GM10248 (cell line): ENCODE measurements at regions not wholly inside any gene's neighbourhood (a gene's known extent, or its start where the extent isn't known, plus 50 kb on each side); places are given as distances from the start of the nearest gene placed in this dataset.
"Not testable (repeated sequence)": the region's sequence is repeated elsewhere in the genome, so short reads cannot be mapped to it uniquely, and the experiment has no call there.

Experiments
- CTCF ChIA-PET: fragments of 300-600 bp; sonication (Branson Sonifier 250); formaldehyde crosslinking; extraction: SDS; loops from one replicate; lab custom pipeline; 2021; ENCODE audit warnings: antibody characterized with exemption; lab: Yijun Ruan, JAX
- POLR2A ChIA-PET: fragments of 350-650 bp; sonication (Branson Sonifier 250); formaldehyde crosslinking; extraction: SDS; loops from one replicate; lab custom pipeline; 2020; ENCODE audit warnings: antibody characterized with exemption; lab: Yijun Ruan, JAX
- DNase-seq: peaks from one replicate; pipeline ENCODE4 v3.0.0; 2012; ENCODE audit errors: extremely low spot score
- TF ChIP-seq, protein P1 (sequence below): IDR thresholded peaks from 2 replicates; pipeline ENCODE4 v1.5.1; 2012; ENCODE audit warnings: mild to moderate bottlenecking, low read depth; ENCODE audit errors: extremely low read depth, missing control alignments, control extremely low read depth

DNA sequence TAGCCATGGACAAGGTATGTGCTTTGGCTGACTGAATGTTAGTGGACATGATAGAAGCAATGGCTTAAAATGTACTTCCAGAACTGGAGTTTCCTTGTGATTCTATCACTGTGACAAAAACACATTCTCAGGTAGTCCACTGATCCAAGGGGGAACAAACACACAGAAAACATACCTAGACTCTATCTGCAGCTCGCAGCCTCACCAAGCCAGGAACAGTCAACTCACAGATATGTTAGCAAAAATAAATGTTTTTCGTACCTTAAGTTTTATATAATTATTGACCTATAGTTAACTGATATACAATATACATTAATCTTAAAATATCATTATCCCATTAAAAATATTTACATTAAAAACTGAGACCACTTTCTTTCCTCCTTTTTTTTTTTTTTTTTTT, 143.1 kb upstream of the C1QTNF3 start:
- DNase-seq, POLR2A ChIA-PET: not testable (repeated sequence)
- CTCF ChIA-PET, result interaction anchor here (1.1 kb wide), 1 partner anchor 288 kb away, joined by 3 read pairs; no protein-coding TSS in a partner anchor

GRCh38 chr5:34186865-34187264, 143.9 kb upstream of the C1QTNF3 start:
- POLR2A ChIA-PET, DNase-seq, CTCF ChIA-PET: not testable (repeated sequence)

DNA sequence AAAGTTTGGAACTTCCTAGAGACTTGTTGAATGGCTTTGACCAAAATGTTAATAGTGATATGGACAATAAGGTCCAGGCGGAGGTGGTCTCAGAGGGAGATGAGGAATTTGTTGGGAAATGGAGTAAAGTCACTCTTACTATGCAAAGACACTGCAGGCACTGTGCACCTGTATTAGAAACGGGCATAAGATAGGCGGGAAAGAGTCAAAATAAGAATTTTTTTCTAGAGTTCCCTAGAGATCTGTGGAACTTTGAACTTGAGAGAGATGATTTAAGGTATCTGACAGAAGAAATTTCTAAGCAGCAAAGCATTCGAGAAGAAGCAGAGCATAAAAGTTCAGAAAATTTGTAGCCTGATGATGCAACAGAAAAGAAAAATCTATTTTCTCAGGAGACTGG, 144.4 kb upstream of the C1QTNF3 start:
- DNase-seq, CTCF ChIA-PET, POLR2A ChIA-PET: not testable (repeated sequence)

GRCh38 chr5:34188001-34188822, 145.2 kb upstream of the C1QTNF3 start:
- CTCF ChIA-PET, POLR2A ChIA-PET, DNase-seq: not testable (repeated sequence)
- TF ChIP-seq, protein P1, sequence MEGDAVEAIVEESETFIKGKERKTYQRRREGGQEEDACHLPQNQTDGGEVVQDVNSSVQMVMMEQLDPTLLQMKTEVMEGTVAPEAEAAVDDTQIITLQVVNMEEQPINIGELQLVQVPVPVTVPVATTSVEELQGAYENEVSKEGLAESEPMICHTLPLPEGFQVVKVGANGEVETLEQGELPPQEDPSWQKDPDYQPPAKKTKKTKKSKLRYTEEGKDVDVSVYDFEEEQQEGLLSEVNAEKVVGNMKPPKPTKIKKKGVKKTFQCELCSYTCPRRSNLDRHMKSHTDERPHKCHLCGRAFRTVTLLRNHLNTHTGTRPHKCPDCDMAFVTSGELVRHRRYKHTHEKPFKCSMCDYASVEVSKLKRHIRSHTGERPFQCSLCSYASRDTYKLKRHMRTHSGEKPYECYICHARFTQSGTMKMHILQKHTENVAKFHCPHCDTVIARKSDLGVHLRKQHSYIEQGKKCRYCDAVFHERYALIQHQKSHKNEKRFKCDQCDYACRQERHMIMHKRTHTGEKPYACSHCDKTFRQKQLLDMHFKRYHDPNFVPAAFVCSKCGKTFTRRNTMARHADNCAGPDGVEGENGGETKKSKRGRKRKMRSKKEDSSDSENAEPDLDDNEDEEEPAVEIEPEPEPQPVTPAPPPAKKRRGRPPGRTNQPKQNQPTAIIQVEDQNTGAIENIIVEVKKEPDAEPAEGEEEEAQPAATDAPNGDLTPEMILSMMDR, result peak; percentile 71

DNA sequence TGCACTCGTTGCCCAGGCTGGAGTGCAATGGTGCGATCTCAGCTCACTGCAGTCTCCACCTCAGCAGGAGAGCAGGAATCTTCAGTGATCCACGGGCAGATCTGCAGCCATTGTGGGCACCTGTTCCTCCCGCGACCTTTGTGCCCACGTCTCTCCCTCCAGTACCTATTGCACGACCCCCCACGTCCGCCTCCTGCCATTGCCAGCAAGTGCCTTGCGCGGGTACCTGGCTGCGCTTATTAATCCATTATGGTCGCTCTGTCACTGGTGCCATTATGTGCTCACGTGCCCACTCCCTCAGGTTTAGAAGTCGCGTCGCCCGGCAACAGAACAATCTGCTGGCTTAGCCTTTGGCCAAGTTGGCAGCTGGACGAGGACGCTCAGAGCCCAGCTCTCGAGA, 146.2 kb upstream of the C1QTNF3 start:
- CTCF ChIA-PET, DNase-seq, POLR2A ChIA-PET: not testable (repeated sequence)

DNA sequence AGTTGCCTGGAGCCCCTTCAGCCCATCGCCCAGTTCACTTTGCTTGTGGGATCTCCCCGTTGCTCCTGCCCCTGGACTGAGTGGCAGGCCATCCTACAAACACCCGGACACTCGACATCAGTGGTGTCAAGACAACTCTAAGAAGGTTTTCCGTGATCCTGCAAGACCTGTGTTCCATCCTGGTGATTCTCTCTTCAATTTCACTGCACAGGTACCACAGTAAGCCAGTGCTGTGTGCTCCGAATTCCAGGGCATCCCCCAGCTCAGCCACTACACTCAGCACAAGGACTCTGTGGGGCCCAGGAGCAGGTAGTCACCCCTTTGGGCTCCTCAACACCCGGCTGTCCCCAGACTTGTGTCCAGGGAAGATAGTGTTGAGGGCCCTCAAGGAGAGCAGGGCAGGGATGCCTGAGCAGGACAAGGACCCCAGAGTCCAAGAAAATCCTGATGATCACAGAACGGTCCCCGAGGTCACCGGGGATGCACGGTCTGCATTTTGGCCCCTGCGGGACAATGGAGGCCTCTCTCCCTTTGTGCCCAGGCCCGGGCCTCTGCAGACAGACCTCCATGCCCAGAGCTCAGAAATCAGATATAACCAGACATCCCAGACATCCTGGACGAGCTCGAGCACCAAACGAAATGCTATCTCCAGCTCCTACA, 146.9 kb upstream of the C1QTNF3 start:
- peak; percentile 22 for DNase-seq
- CTCF ChIA-PET, POLR2A ChIA-PET: not testable (repeated sequence)

GRCh38 chr5:34190466-34190865, 147.5 kb upstream of the C1QTNF3 start:
- CTCF ChIA-PET, DNase-seq, POLR2A ChIA-PET: not testable (repeated sequence)

- POLR2A ChIA-PET, CTCF ChIA-PET, DNase-seq: not testable (repeated sequence)
These were observed 148.3 kb upstream of the C1QTNF3 start for GRCh38 chr5:34191279-34191744.

DNA sequence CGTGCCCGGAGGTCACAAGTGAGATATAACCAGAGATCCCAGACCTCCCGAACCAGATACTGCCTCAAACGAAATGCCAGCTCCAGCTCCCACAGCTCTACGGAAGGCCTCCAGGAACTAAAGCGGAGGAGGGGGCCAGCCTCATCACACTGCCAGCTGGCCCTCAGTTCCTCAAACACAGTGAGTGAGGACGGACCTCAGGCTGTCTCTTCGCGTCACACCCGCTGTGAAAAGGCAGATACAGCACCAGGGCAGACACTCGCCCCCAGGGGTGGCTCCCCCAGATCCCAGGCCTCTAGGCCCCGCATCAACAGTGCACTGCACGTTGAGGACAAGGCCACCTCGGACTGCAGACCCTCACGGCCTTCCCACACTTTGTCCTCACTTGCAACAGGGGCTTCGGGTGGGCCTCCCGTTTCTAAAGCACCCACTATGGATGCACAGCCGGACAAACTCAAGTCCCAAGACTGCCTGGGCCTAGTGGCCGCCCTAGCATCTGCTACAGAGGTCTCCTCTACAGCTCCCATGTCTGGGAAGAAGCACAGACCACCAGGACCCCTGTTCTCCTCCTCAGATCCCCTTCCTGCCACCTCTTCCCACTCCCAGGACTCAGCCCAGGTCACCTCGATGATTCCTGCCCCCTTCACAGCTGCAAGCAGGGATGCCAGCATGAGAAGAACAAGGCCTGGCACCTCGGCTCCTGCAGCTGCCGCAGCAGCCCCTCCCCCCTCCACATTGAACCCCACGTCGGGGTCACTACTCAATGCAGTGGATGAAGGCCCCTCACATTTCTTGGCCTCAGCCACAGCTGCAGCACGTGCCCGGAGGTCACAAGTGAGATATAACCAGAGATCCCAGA, 149.3 kb upstream of the C1QTNF3 start:
- peak; percentile 10 for DNase-seq
- CTCF ChIA-PET, POLR2A ChIA-PET: not testable (repeated sequence)

DNA sequence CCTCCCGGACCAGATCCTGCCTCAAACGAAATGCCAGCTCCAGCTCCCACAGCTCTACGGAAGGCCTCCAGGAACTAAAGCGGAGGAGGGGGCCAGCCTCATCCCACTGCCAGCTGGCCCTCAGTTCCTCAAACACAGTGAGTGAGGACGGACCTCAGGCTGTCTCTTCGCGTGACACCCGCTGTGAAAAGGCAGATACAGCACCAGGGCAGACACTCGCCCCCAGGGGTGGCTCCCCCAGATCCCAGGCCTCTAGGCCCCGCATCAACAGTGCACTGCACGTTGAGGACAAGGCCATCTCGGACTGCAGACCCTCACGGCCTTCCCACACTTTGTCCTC, 149.9 kb upstream of the C1QTNF3 start:
- DNase-seq, CTCF ChIA-PET, POLR2A ChIA-PET: not testable (repeated sequence)

GRCh38 chr5:34193297-34193696, 150.3 kb upstream of the C1QTNF3 start:
- POLR2A ChIA-PET, DNase-seq, CTCF ChIA-PET: not testable (repeated sequence)

GRCh38 chr5:34193804-34194203, 150.8 kb upstream of the C1QTNF3 start:
- CTCF ChIA-PET, result not testable (repeated sequence)

GRCh38 chr5:34196091-34196490, 153.1 kb upstream of the C1QTNF3 start:
- POLR2A ChIA-PET, CTCF ChIA-PET, DNase-seq: not testable (repeated sequence)

More at GRCh38 chr5:34193804-34194203, 150.8 kb upstream of the C1QTNF3 start:
- DNase-seq, POLR2A ChIA-PET: not testable (repeated sequence)

DNA sequence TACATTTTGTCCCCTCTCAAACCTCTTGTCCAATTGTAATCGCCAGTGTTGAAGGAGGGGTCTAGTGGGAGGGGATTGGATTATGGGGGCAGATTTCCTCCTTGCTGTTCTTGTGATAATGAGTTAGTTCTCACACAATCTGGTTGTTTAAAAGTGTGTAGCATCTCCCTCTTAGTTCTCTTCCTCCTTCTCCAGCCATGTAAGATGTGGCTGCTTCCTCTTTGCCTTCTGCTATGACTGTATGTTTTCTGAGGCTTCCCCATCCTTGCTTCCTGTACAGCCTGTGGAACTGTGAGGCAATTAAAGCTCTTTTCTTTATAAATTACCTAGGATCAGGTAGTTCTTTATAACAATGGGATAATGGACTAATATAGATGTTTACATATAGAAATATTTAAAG, 162.3 kb upstream of the C1QTNF3 start:
- DNase-seq, CTCF ChIA-PET, POLR2A ChIA-PET: not testable (repeated sequence)

- CTCF ChIA-PET, DNase-seq, POLR2A ChIA-PET: not testable (repeated sequence)
These were observed 174.4 kb upstream of the C1QTNF3 start for GRCh38 chr5:34217386-34217785.

- CTCF ChIA-PET, result not testable (repeated sequence)
These were observed 178.5 kb upstream of the C1QTNF3 start for GRCh38 chr5:34221329-34222073.

More at GRCh38 chr5:34221329-34222073, 178.5 kb upstream of the C1QTNF3 start:
- POLR2A ChIA-PET, DNase-seq: not testable (repeated sequence)
